ENCODE measurements at regions not wholly inside any gene's neighbourhood (a gene's known extent, or its start where the extent isn't known, plus 50 kb on each side); places are given as distances from the start of the nearest gene placed in this dataset.

GRCh38 chr12:11568155-11568761 lies 81.2 kb upstream of the ETV6 start:
- TF ChIP-seq RAD21 (IDR thresholded peaks at IDR 0.05; ENCODE audit: low read length) (no peak), SMC3 (IDR thresholded peaks at IDR 0.05; ENCODE audit: low read depth, low read length) (no peak), CTCF (conservative IDR thresholded peaks at IDR 0.05; ENCODE audit: low read depth, low read length) (no peak)
